ENCODE measurements at regions not wholly inside any gene's neighbourhood (a gene's known extent, or its start where the extent isn't known, plus 50 kb on each side); places are given as distances from the start of the nearest gene placed in this dataset.

GRCh38 chr6:94027374-94027773, 608.0 kb upstream of the EPHA7 start:
- Mint-ChIP-seq H3K4me1 (ENCODE audit: low read depth) (no peaks in the 10 kb centered on the region), H3K27me3 (no peaks in the 10 kb centered on the region), H3K9me3 (ENCODE audit: low read depth) (peaks cover 4% of the 10 kb centered on the region), H3K27ac (no peak overlapping the region), H3K4me3 (ENCODE audit: low read depth) (no peak overlapping the region), H3K36me3 (ENCODE audit: insufficient read depth) (no peaks in the 10 kb centered on the region)
- TF ChIP-seq CTCF (IDR thresholded peaks at IDR 0.05; ENCODE audit: unreplicated experiment): no peak
- DNase-seq (ENCODE audit: low spot score, unreplicated experiment): no peak

GRCh38 chr6:94026575-94026974, 607.2 kb upstream of the EPHA7 start:
- no peak for DNase-seq (ENCODE audit: low spot score, unreplicated experiment)
- no peak overlapping the region for H3K4me3 Mint-ChIP-seq (ENCODE audit: low read depth)
- no peak for TF ChIP-seq CTCF (IDR thresholded peaks at IDR 0.05; ENCODE audit: unreplicated experiment)
- no peaks in the 10 kb centered on the region for H3K36me3 Mint-ChIP-seq (ENCODE audit: insufficient read depth)
- peaks cover 8% of the 10 kb centered on the region for H3K9me3 Mint-ChIP-seq (ENCODE audit: low read depth)
- H3K27ac Mint-ChIP-seq: no peak overlapping the region
- H3K27me3 Mint-ChIP-seq: no peaks in the 10 kb centered on the region
- H3K4me1 Mint-ChIP-seq (ENCODE audit: low read depth): no peaks in the 10 kb centered on the region

GRCh38 chr6:94005835-94006234, 586.5 kb upstream of the EPHA7 start:
- no peak overlapping the region for H3K4me3 Mint-ChIP-seq (ENCODE audit: low read depth)
- no peaks in the 10 kb centered on the region for H3K4me1 Mint-ChIP-seq (ENCODE audit: low read depth)
- no peaks in the 10 kb centered on the region for H3K9me3 Mint-ChIP-seq (ENCODE audit: low read depth)
- no peak for DNase-seq (ENCODE audit: low spot score, unreplicated experiment)
- no peaks in the 10 kb centered on the region for H3K36me3 Mint-ChIP-seq (ENCODE audit: insufficient read depth)
- H3K27ac Mint-ChIP-seq: no peak overlapping the region
- H3K27me3 Mint-ChIP-seq: no peaks in the 10 kb centered on the region
- TF ChIP-seq CTCF (IDR thresholded peaks at IDR 0.05; ENCODE audit: unreplicated experiment): no peak

- no peak for DNase-seq (ENCODE audit: low spot score, unreplicated experiment)
Measured at GRCh38 chr6:93992976-93993375, 573.6 kb upstream of the EPHA7 start.

GRCh38 chr6:93989630-93990029, 570.3 kb upstream of the EPHA7 start:
- Mint-ChIP-seq H3K27me3 (no peaks in the 10 kb centered on the region), H3K4me3 (ENCODE audit: low read depth) (no peak overlapping the region), H3K4me1 (ENCODE audit: low read depth) (peaks cover 5% of the 10 kb centered on the region), H3K9me3 (ENCODE audit: low read depth) (no peaks in the 10 kb centered on the region), H3K36me3 (ENCODE audit: insufficient read depth) (no peaks in the 10 kb centered on the region), H3K27ac (no peak overlapping the region)
- no peak for TF ChIP-seq CTCF (IDR thresholded peaks at IDR 0.05; ENCODE audit: unreplicated experiment)
- DNase-seq (ENCODE audit: low spot score, unreplicated experiment): no peak

More at GRCh38 chr6:93992976-93993375, 573.6 kb upstream of the EPHA7 start:
- peaks cover 5% of the 10 kb centered on the region for H3K4me1 Mint-ChIP-seq (ENCODE audit: low read depth)
- H3K4me3 Mint-ChIP-seq (ENCODE audit: low read depth): no peak overlapping the region
- H3K9me3 Mint-ChIP-seq (ENCODE audit: low read depth): no peaks in the 10 kb centered on the region
- H3K27ac Mint-ChIP-seq: no peak overlapping the region
- TF ChIP-seq CTCF (IDR thresholded peaks at IDR 0.05; ENCODE audit: unreplicated experiment): no peak
- no peaks in the 10 kb centered on the region for H3K36me3 Mint-ChIP-seq (ENCODE audit: insufficient read depth)
- H3K27me3 Mint-ChIP-seq: no peaks in the 10 kb centered on the region

Measured in progenitor cell of endocrine pancreas (in vitro differentiated cells).